PC-3 (cell line): ENCODE measurements at regions not wholly inside any gene's neighbourhood (a gene's known extent, or its start where the extent isn't known, plus 50 kb on each side); places are given as distances from the start of the nearest gene placed in this dataset.

Experiments
- CTCF ChIP-seq: fragments of 300-600 bp; sonication (generic); conservative IDR thresholded peaks from 2 replicates; pipeline ENCODE4 v1.5.1; 2017; ENCODE audit warnings: antibody characterized with exemption, low read depth, mild to moderate bottlenecking, low read length
- EZH2 ChIP-seq: fragments of 300-600 bp; sonication (generic); IDR thresholded peaks from one replicate; pipeline ENCODE4 v1.6.1; 2017; ENCODE audit warnings: antibody characterized with exemption, mild to moderate bottlenecking, low read length; ENCODE audit not compliant: unreplicated experiment

- TF ChIP-seq CTCF = no peak
- no peak for TF ChIP-seq EZH2
These were observed 183.0 kb downstream of the IGLL1 start for GRCh38 chr22:23397008-23397612.
